IMR-90 (cell line): ENCODE measurements at regions not wholly inside any gene's neighbourhood (a gene's known extent, or its start where the extent isn't known, plus 50 kb on each side); places are given as distances from the start of the nearest gene placed in this dataset.

Experiments
- ATAC-seq: fragments of 200-7000 bp; cut with Tn5 transposase; 2 replicates; pipeline ENCODE4 v1.9.1; 2020; ENCODE audit warnings: low read depth, mild to moderate bottlenecking, moderate library complexity
- BruUV-seq: library from RNA; stranded (reverse); fragments of 400-500 nt; replicated peaks from 2 replicates; lab custom pipeline; 2021; lab: Mats Ljungman, UMichigan
- CTCF ChIA-PET: fragments of 300-600 bp; formaldehyde crosslinking; extraction: SDS; loops from one replicate; lab custom pipeline; 2021; ENCODE audit warnings: antibody characterized with exemption; lab: Yijun Ruan, JAX
- POLR2A ChIA-PET: fragments of 300-600 bp; sonication (Branson Sonifier 250); formaldehyde crosslinking; loops from one replicate; lab custom pipeline; 2022; ENCODE audit warnings: antibody characterized with exemption; ENCODE audit not compliant: unreplicated experiment; lab: Charles Lee
- DNase-seq: peaks from one replicate; pipeline ENCODE4 v3.0.0; 2013
- H2AFZ ChIP-seq: replicated peaks from 2 replicates; pipeline ENCODE3; 2013; ENCODE audit warnings: low read length, mild to moderate bottlenecking; ENCODE audit not compliant: poor library complexity
- H2AK5ac ChIP-seq: 2 replicates; pipeline ENCODE4 v1.6.1; 2013; ENCODE audit warnings: low read depth, low read length, inconsistent platforms
- H2AK9ac ChIP-seq: replicated peaks from 2 replicates; pipeline ENCODE3; 2013; ENCODE audit warnings: mild to moderate bottlenecking, low read depth, low read length, moderate library complexity; ENCODE audit not compliant: poor library complexity
- H2BK120ac ChIP-seq: 2 replicates; pipeline ENCODE4 v1.6.1; 2013; ENCODE audit warnings: low read depth, low read length, inconsistent platforms
- H2BK15ac ChIP-seq: 3 replicates; pipeline ENCODE4 v1.6.1; 2013; ENCODE audit warnings: low read depth, low read length, inconsistent platforms
- H2BK20ac ChIP-seq: 2 replicates; pipeline ENCODE4 v1.6.1; 2013; ENCODE audit warnings: low read depth, mild to moderate bottlenecking, inconsistent platforms, low read length, moderate library complexity
- H2BK5ac ChIP-seq: 2 replicates; pipeline ENCODE4 v1.6.1; 2013; ENCODE audit warnings: mild to moderate bottlenecking, low read depth, low read length, inconsistent platforms; ENCODE audit not compliant: poor library complexity, severe bottlenecking
- H3K14ac ChIP-seq: replicated peaks from 2 replicates; pipeline ENCODE4 v1.6.1; 2013; ENCODE audit warnings: low read depth, low read length, inconsistent platforms
- H3K18ac ChIP-seq: 2 replicates; pipeline ENCODE4 v1.6.1; 2013; ENCODE audit warnings: low read depth, low read length, control low read depth
- H3K23ac ChIP-seq: 2 replicates; pipeline ENCODE4 v1.6.1; 2013; ENCODE audit warnings: low read depth, low read length, inconsistent platforms
- H3K27ac ChIP-seq: 2 replicates; pipeline ENCODE4 v1.5.1; 2013; ENCODE audit warnings: mild to moderate bottlenecking, control low read depth, low read length; ENCODE audit not compliant: insufficient read depth
- H3K27me3 ChIP-seq: 2 replicates; pipeline ENCODE4 v1.6.1; 2013; ENCODE audit warnings: low read length; ENCODE audit not compliant: control insufficient read depth, insufficient read depth
- H3K36me3 ChIP-seq: 2 replicates; pipeline ENCODE4 v1.6.1; 2013; ENCODE audit warnings: low read length, mixed read lengths; ENCODE audit not compliant: control insufficient read depth, insufficient read depth
- H3K4ac ChIP-seq: 2 replicates; pipeline ENCODE4 v1.6.1; 2013; ENCODE audit warnings: low read depth, low read length, inconsistent platforms
- H3K4me1 ChIP-seq: 2 replicates; pipeline ENCODE4 v1.6.1; 2013; ENCODE audit warnings: low read length, mixed read lengths; ENCODE audit not compliant: control insufficient read depth, insufficient read depth
- H3K4me2 ChIP-seq: 2 replicates; pipeline ENCODE4 v1.6.1; 2013; ENCODE audit warnings: low read depth, mild to moderate bottlenecking, control low read depth, low read length, moderate library complexity
- H3K4me3 ChIP-seq: 2 replicates; pipeline ENCODE4 v1.5.1; 2013; ENCODE audit warnings: low read depth, mild to moderate bottlenecking, control low read depth, low read length, moderate library complexity; ENCODE audit not compliant: insufficient read depth
- H3K56ac ChIP-seq: 2 replicates; pipeline ENCODE4 v1.6.1; 2013; ENCODE audit warnings: low read length, inconsistent platforms; ENCODE audit not compliant: insufficient read depth; ENCODE audit errors: extremely low read depth
- H3K79me1 ChIP-seq, 2 experiments: 2 replicates each; pipeline ENCODE4 v1.6.1; 2013; ENCODE audit warnings: low read length in 2 of 2, inconsistent platforms in 1 of 2, low read depth in 1 of 2
- H3K9ac ChIP-seq: 2 replicates; pipeline ENCODE4 v1.6.1; 2013; ENCODE audit warnings: low read depth, low read length, control low read depth
- H3K9me1 ChIP-seq: 2 replicates; pipeline ENCODE4 v1.6.1; 2013; ENCODE audit warnings: low read length, inconsistent platforms; ENCODE audit not compliant: insufficient read depth
- H3K9me3 ChIP-seq: 2 replicates; pipeline ENCODE4 v1.6.1; 2013; ENCODE audit warnings: low read length; ENCODE audit not compliant: control insufficient read depth, insufficient read depth
- H4K20me1 ChIP-seq: 2 replicates; pipeline ENCODE4 v1.6.1; 2013; ENCODE audit warnings: low read length, inconsistent platforms; ENCODE audit not compliant: insufficient read depth
- H4K5ac ChIP-seq: 2 replicates; pipeline ENCODE4 v1.6.1; 2013; ENCODE audit warnings: mild to moderate bottlenecking, low read depth, low read length, control low read depth
- H4K8ac ChIP-seq, 2 experiments: 2 replicates each; pipeline ENCODE4 v1.6.1; 2013; ENCODE audit warnings: low read depth in 2 of 2, low read length in 2 of 2, control low read depth in 1 of 2, inconsistent platforms in 1 of 2
- H4K91ac ChIP-seq: 2 replicates; pipeline ENCODE4 v1.6.1; 2013; ENCODE audit warnings: low read depth, low read length, inconsistent platforms; ENCODE audit not compliant: insufficient read depth
- BHLHE40 ChIP-seq: fragments of 150-350 bp; IDR thresholded peaks from 2 replicates; pipeline ENCODE4 v1.6.1; 2016; ENCODE audit warnings: mild to moderate bottlenecking, low read depth, low read length
- MAZ ChIP-seq: IDR thresholded peaks from 2 replicates; pipeline ENCODE4 v1.6.1; 2012; ENCODE audit warnings: low read depth, mild to moderate bottlenecking, low read length, improper control_type of control experiment, moderate library complexity, borderline replicate concordance
- WGBS, 2 experiments: methylation state at CpG; one replicate each; pipeline versions ENCODE4 v1.1.5 to v1.1.7; 2013; ENCODE audit warnings: missing lambda C conversion rate in 2 of 2; ENCODE audit not compliant: insufficient read length in 1 of 2; ENCODE audit errors: extremely low coverage in 2 of 2; 5-methylcytosine and 5-hydroxymethylcytosine counted together
- dilution Hi-C: fragments of 300-500 bp; cut with HindIII; formaldehyde crosslinking; loops from one replicate; pipeline ENCODE4 v1.14.3; 2018; ENCODE audit warnings: low sequenced_read_pairs; ENCODE audit not compliant: unreplicated experiment
- in situ Hi-C: fragments of 300-500 bp; cut with MboI; formaldehyde crosslinking; loops from 3 replicates; pipeline ENCODE4 v1.14.3; 2019; ENCODE audit warnings: low sequenced_read_pairs, inconsistent platforms, mixed read lengths
- intact Hi-C: fragments of 100-400 bp; cut with micrococcal nuclease; formaldehyde crosslinking; loops from 2 replicates; pipeline ENCODE4 v1.10.0; 2022

GRCh38 chr15:31457631-31458526 lies 131.2 kb downstream of the KLF13 start (continued):
- TF ChIP-seq MAZ, result no peak

GRCh38 chr15:31458596-31459399 lies 132.2 kb downstream of the KLF13 start:
- no peak overlapping the region for H3K18ac ChIP-seq
- peak overlapping the region; percentile 1; the same call in 1 of the 3 replicates for H2BK15ac ChIP-seq
- no TSS peak for BruUV-seq
- H3K9me1 ChIP-seq, result peaks cover 7% of the 10 kb centered on the region; the same call in 1 of the 2 replicates
- H3K4me3 ChIP-seq, result no peak overlapping the region
- no peak overlapping the region for H4K5ac ChIP-seq
- no peaks in the 10 kb centered on the region for H3K36me3 ChIP-seq
- no peak overlapping the region for H3K23ac ChIP-seq
- H4K91ac ChIP-seq, result no peak overlapping the region
- H2BK5ac ChIP-seq, result no peak overlapping the region
- no peak overlapping the region for H4K8ac ChIP-seq
- H3K56ac ChIP-seq, result no peak overlapping the region
- ChIA-PET CTCF (interaction anchor here (1.1 kb wide), 1 partner anchor 30 kb away, joined by 3 read pairs; no protein-coding TSS in a partner anchor), POLR2A (interaction anchor here (0.5 kb wide), 1 partner anchor 790 kb away, joined by 5 read pairs; no protein-coding TSS in a partner anchor)
- H2AK9ac ChIP-seq, result peak overlapping the region; percentile 21
- no peaks in the 10 kb centered on the region for H3K9me3 ChIP-seq
- no peaks in the 10 kb centered on the region for H4K20me1 ChIP-seq
- H3K4ac ChIP-seq, result 0 out of 2 replicates have a peak overlapping the region, but pooled peaks have one; percentile 16
- H3K27ac ChIP-seq, result no peak overlapping the region
- no peak for TF ChIP-seq BHLHE40
- no peaks in the 10 kb centered on the region for H3K79me1 ChIP-seq
- H3K27me3 ChIP-seq, result no peaks in the 10 kb centered on the region
- DNase-seq, result peak; percentile 37
- in situ Hi-C loops, result no loop called here
- no peak overlapping the region for H2AFZ ChIP-seq
- no peak overlapping the region for H2BK20ac ChIP-seq
- H3K9ac ChIP-seq, result no peak overlapping the region
- H2AK5ac ChIP-seq, result no peak overlapping the region
- no peak for ATAC-seq
- H3K4me1 ChIP-seq, result peaks cover 4% of the 10 kb centered on the region
- no peak overlapping the region for H3K4me2 ChIP-seq
- no peak overlapping the region for H3K14ac ChIP-seq
- WGBS, 2 experiments, result 82% methylated on average over 3 of the region's 9 CpGs; no CpG with 5 or more reads in 1 of the 2 experiments
- dilution Hi-C loops, result no loop called here
- no peak overlapping the region for H2BK120ac ChIP-seq
- intact Hi-C loops, result no loop called here
